Panc1 (cell line): ENCODE measurements at regions not wholly inside any gene's neighbourhood (a gene's known extent, or its start where the extent isn't known, plus 50 kb on each side); places are given as distances from the start of the nearest gene placed in this dataset.

Source experiments
- ATAC-seq: fragments of 200-7000 bp; cut with Tn5 transposase; 2 replicates; pipeline ENCODE4 v1.9.1; 2020; ENCODE audit warnings: mild to moderate bottlenecking, moderate library complexity
- BruUV-seq: library from RNA; stranded (reverse); fragments of 400-500 nt; replicated peaks from 2 replicates; lab custom pipeline; 2021; lab: Mats Ljungman, UMichigan
- CTCF ChIA-PET: fragments of 300-600 bp; sonication (Branson Sonifier 250); formaldehyde crosslinking; loops from one replicate; lab custom pipeline; 2022; ENCODE audit warnings: antibody characterized with exemption; lab: Charles Lee
- POLR2A ChIA-PET: fragments of 300-600 bp; sonication (Branson Sonifier 250); formaldehyde crosslinking; loops from one replicate; lab custom pipeline; 2022; ENCODE audit warnings: antibody characterized with exemption; lab: Charles Lee
- DNase-seq: peaks from one replicate; pipeline ENCODE4 v3.0.0-alpha.2; 2010; ENCODE audit warnings: low read depth, low spot score
- H3K27ac ChIP-seq: 2 replicates; pipeline ENCODE4 v1.5.1; 2011; ENCODE audit warnings: mild to moderate bottlenecking, low read length, inconsistent platforms
- H3K27me3 ChIP-seq: fragments of 200-500 bp; sonication (Bioruptor generic); 2 replicates; pipeline ENCODE4 v1.6.0; 2014; ENCODE audit warnings: low read length, inconsistent platforms; ENCODE audit not compliant: control insufficient read depth, insufficient read depth
- H3K36me3 ChIP-seq: fragments of 200-500 bp; sonication (Bioruptor generic); 2 replicates; pipeline ENCODE4 v1.5.1; 2014; ENCODE audit warnings: inconsistent platforms, mild to moderate bottlenecking, low read length, moderate library complexity; ENCODE audit not compliant: control insufficient read depth, insufficient read depth
- H3K4me1 ChIP-seq: 2 replicates; pipeline ENCODE4 v1.5.1; 2011; ENCODE audit warnings: inconsistent platforms, mild to moderate bottlenecking, low read length, moderate library complexity; ENCODE audit not compliant: control insufficient read depth, insufficient read depth
- H3K4me3 ChIP-seq, 2 experiments: 2 replicates each; pipeline ENCODE4 v1.5.1; 2011 to 2012; ENCODE audit warnings: low read depth in 2 of 2, low read length in 2 of 2, mild to moderate bottlenecking in 2 of 2, inconsistent platforms in 1 of 2, moderate library complexity in 1 of 2
- H3K9me3 ChIP-seq: fragments of 200-500 bp; sonication (Bioruptor generic); 2 replicates; pipeline ENCODE4 v1.5.1; 2014; ENCODE audit warnings: low read depth, mild to moderate bottlenecking, inconsistent platforms, low read length, moderate library complexity; ENCODE audit not compliant: control insufficient read depth, insufficient read depth
- POLR2AphosphoS5 ChIP-seq: IDR thresholded peaks from 2 replicates; pipeline ENCODE4 v1.6.1; 2012; ENCODE audit warnings: mild to moderate bottlenecking, low read depth, low read length, moderate library complexity
- SIN3A ChIP-seq: IDR thresholded peaks from 2 replicates; pipeline ENCODE4 v1.6.1; 2012; ENCODE audit warnings: low read depth, mild to moderate bottlenecking, low read length, moderate library complexity, borderline replicate concordance; ENCODE audit not compliant: insufficient read depth
- TCF7L2 ChIP-seq: IDR thresholded peaks from 2 replicates; pipeline ENCODE4 v1.6.1; 2011; ENCODE audit warnings: mild to moderate bottlenecking, low read depth, low read length, inconsistent platforms
- in situ Hi-C: cut with HindIII; loops from 2 replicates; pipeline ENCODE4 v1.10.0; 2016; ENCODE audit warnings: low sequenced_read_pairs, low pct_unique_long_range_greater_than_20kb
- intact Hi-C: fragments of 100-400 bp; cut with micrococcal nuclease; formaldehyde crosslinking; loops from one replicate; pipeline ENCODE4 v1.10.0; 2022; ENCODE audit not compliant: unreplicated experiment
- TF ChIP-seq, protein P1 (sequence below), 2 experiments: IDR thresholded peaks; 2 replicates each; pipeline ENCODE4 v1.6.1; 2011 to 2012; ENCODE audit warnings: low read depth in 2 of 2, control low read depth in 1 of 2, low read length in 1 of 2, mild to moderate bottlenecking in 1 of 2, moderate library complexity in 1 of 2; ENCODE audit not compliant: insufficient read depth in 1 of 2
- TF ChIP-seq, protein P2 (sequence below): fragments of 450-650 bp; IDR thresholded peaks from 2 replicates; pipeline ENCODE4 v1.5.1; 2017; ENCODE audit warnings: mild to moderate bottlenecking

DNA sequence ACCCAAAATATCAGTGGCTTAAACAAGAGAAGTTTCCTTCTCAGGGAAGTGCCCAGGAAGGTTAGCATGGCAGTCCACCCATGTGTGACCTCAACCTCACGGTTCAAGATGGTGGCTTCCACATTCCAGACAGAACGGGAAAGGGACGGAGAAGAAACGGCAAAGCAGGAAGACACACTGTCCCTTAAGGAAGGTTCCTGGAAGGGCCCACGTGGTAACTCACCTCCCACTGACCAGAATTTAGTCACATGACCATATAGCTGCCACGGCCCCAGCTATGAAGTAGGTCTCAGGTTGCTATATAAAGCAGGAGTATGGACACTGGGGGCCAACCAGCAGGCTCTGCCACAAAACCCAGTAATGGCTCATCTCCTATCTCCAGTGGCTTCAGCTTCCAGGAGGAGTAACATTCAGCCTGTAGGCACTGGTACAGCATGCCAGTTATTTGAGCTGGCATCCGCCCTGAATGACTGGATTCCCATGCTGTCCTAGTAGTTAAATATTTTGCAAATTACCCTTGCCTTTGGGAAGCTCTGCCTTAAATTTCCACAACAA lies 278.5 kb upstream of the KLF14 start:
- no peaks in the 10 kb centered on the region for H3K36me3 ChIP-seq
- peak overlapping the region; percentile 74 for H3K27ac ChIP-seq
- intact Hi-C loops, result no loop called here
- H3K27me3 ChIP-seq, result no peaks in the 10 kb centered on the region
- no peak overlapping the region for H3K4me3 ChIP-seq
- no peak for DNase-seq
- H3K9me3 ChIP-seq, result no peaks in the 10 kb centered on the region
- ATAC-seq, result no peak
- H3K4me1 ChIP-seq, result peaks cover 73% of the 10 kb centered on the region
- ChIA-PET POLR2A (no interaction called here), CTCF (no interaction called here)
- in situ Hi-C loops, result no loop called here
- BruUV-seq, result no TSS peak
- TF ChIP-seq SIN3A, result no peak
- TF ChIP-seq POLR2AphosphoS5, result no peak
- TF ChIP-seq, protein P1, sequence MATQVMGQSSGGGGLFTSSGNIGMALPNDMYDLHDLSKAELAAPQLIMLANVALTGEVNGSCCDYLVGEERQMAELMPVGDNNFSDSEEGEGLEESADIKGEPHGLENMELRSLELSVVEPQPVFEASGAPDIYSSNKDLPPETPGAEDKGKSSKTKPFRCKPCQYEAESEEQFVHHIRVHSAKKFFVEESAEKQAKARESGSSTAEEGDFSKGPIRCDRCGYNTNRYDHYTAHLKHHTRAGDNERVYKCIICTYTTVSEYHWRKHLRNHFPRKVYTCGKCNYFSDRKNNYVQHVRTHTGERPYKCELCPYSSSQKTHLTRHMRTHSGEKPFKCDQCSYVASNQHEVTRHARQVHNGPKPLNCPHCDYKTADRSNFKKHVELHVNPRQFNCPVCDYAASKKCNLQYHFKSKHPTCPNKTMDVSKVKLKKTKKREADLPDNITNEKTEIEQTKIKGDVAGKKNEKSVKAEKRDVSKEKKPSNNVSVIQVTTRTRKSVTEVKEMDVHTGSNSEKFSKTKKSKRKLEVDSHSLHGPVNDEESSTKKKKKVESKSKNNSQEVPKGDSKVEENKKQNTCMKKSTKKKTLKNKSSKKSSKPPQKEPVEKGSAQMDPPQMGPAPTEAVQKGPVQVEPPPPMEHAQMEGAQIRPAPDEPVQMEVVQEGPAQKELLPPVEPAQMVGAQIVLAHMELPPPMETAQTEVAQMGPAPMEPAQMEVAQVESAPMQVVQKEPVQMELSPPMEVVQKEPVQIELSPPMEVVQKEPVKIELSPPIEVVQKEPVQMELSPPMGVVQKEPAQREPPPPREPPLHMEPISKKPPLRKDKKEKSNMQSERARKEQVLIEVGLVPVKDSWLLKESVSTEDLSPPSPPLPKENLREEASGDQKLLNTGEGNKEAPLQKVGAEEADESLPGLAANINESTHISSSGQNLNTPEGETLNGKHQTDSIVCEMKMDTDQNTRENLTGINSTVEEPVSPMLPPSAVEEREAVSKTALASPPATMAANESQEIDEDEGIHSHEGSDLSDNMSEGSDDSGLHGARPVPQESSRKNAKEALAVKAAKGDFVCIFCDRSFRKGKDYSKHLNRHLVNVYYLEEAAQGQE (IDR thresholded peaks at IDR 0.05; ENCODE audit: insufficient read depth in 1 of 2, low read depth in 2 of 2, low read length in 1 of 2), result no peak
- TF ChIP-seq, protein P2, sequence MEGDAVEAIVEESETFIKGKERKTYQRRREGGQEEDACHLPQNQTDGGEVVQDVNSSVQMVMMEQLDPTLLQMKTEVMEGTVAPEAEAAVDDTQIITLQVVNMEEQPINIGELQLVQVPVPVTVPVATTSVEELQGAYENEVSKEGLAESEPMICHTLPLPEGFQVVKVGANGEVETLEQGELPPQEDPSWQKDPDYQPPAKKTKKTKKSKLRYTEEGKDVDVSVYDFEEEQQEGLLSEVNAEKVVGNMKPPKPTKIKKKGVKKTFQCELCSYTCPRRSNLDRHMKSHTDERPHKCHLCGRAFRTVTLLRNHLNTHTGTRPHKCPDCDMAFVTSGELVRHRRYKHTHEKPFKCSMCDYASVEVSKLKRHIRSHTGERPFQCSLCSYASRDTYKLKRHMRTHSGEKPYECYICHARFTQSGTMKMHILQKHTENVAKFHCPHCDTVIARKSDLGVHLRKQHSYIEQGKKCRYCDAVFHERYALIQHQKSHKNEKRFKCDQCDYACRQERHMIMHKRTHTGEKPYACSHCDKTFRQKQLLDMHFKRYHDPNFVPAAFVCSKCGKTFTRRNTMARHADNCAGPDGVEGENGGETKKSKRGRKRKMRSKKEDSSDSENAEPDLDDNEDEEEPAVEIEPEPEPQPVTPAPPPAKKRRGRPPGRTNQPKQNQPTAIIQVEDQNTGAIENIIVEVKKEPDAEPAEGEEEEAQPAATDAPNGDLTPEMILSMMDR, result no peak
- no peak for TF ChIP-seq TCF7L2

DNA sequence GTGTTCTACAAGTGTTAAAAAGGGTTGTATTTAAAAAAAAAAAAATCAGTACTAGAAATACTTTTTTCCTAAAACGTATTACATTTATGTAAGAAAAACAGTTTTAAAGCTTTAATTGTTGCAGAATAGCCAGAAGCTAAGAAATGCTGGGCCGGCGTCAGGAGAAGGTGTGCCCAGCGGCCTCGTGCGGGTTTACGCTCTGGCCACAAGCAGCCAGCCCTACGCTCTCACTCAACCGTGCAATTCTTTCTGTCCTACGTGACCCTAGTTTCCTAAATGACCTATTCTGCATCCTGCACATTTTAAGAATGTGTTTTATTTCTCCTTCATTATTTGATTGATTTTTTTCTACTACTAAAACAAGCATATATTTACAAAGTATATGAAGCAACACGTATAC lies 279.7 kb upstream of the KLF14 start:
- H3K4me3 ChIP-seq, result no peak overlapping the region
- H3K27ac ChIP-seq, result no peak overlapping the region; the same call in 1 of the 2 replicates
- POLR2A ChIA-PET, result no interaction called here

More for the DNA sequence above, 279.7 kb upstream of the KLF14 start:
- Histone ChIP-seq H3K36me3 (no peaks in the 10 kb centered on the region), H3K4me1 (peaks cover 61% of the 10 kb centered on the region), H3K9me3 (no peaks in the 10 kb centered on the region), H3K27me3 (no peaks in the 10 kb centered on the region)
- BruUV-seq, result no TSS peak
- CTCF ChIA-PET, result interaction anchor here (0.7 kb wide), 1 partner anchor 55 kb away, joined by 3 read pairs; no protein-coding TSS in a partner anchor
- intact Hi-C loops (no loop called here), in situ Hi-C loops (no loop called here)
- DNase-seq, result no peak
- no peak for ATAC-seq
- TF ChIP-seq POLR2AphosphoS5, result no peak
- TF ChIP-seq, protein P1 (IDR thresholded peaks at IDR 0.05; ENCODE audit: insufficient read depth in 1 of 2, low read depth in 2 of 2, low read length in 1 of 2), result no peak
- TF ChIP-seq TCF7L2, result no peak
- TF ChIP-seq, protein P2, result no peak
- TF ChIP-seq SIN3A, result no peak
